SJCRH30 (cell line): ENCODE measurements at regions not wholly inside any gene's neighbourhood (a gene's known extent, or its start where the extent isn't known, plus 50 kb on each side); places are given as distances from the start of the nearest gene placed in this dataset.
"Not testable (repeated sequence)": the region's sequence is repeated elsewhere in the genome, so short reads cannot be mapped to it uniquely, and the experiment has no call there.

Source experiments
- DNase-seq, 2 experiments: peaks; one replicate each; pipeline ENCODE4 v3.0.0-alpha.2; 2015 to 2020
- H3K27ac ChIP-seq: fragments of 250-450 bp; sonication (Bioruptor Pico); 2 replicates; pipeline ENCODE4 v1.5.1; 2020; ENCODE audit warnings: mild to moderate bottlenecking, moderate library complexity
- H3K27me3 ChIP-seq: fragments of 250-450 bp; sonication (Bioruptor Pico); 2 replicates; pipeline ENCODE4 v1.5.1; 2020; ENCODE audit warnings: mild to moderate bottlenecking, moderate library complexity
- H3K36me3 ChIP-seq: fragments of 250-450 bp; sonication (Bioruptor Pico); 2 replicates; pipeline ENCODE4 v1.5.1; 2020; ENCODE audit warnings: mild to moderate bottlenecking, moderate library complexity
- H3K4me1 ChIP-seq: fragments of 250-450 bp; sonication (Bioruptor Pico); 2 replicates; pipeline ENCODE4 v1.5.1; 2020; ENCODE audit warnings: mild to moderate bottlenecking, moderate library complexity
- H3K4me3 ChIP-seq: fragments of 250-450 bp; sonication (Bioruptor Pico); 2 replicates; pipeline ENCODE4 v1.5.1; 2020; ENCODE audit warnings: mild to moderate bottlenecking, moderate library complexity
- H3K9me3 ChIP-seq: fragments of 250-450 bp; sonication (Bioruptor Pico); replicated peaks from 2 replicates; pipeline ENCODE4 v1.5.1; 2020; ENCODE audit warnings: mild to moderate bottlenecking, moderate library complexity

DNA sequence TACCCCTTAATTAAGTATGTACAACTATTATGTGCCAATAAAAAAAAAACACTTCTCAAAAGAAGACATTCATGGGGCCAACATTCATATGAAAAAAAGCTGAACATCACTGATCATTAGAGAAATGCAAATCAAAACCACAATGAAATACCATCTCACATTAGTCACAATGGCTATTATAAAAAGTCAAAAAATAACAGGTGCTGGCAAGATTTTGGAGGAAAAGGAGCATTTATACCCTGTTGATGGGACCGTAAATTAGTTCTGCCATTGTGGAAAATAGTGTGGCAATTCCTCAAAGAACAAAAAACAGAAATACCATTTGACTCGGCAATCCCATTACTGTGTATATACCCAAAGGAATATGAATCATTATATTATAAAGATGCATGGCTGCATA lies 229.9 kb downstream of the PAPSS1 start:
- Histone ChIP-seq H3K4me1 (peaks cover 6% of the 10 kb centered on the region), H3K27me3 (no peaks in the 10 kb centered on the region), H3K9me3 (peaks cover 3% of the 10 kb centered on the region; the same call in 1 of the 2 replicates), H3K36me3 (no peaks in the 10 kb centered on the region), H3K4me3 (no peak overlapping the region), H3K27ac (0 out of 2 replicates have a peak overlapping the region, but pooled peaks have one; percentile 11)
- peak in 1 of 2 experiments; percentile 37 for DNase-seq

DNA sequence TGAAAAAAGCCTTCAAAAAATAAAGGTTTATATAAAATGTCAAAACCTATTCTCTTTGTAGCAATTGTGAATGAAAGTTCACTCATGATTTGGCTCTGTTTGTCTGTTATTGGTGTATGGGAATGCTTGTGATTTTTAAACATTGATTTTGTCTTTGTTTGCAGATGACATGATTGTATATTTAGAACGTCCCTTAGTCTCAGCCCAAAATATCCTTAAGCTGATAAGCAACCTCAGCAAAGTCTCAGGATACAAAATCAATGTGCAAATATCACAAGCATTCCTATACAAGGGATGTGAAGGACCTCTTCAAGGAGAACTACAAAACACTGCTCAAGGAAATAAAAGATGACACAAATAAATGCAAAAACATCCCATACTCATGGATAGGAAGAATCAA lies 236.4 kb downstream of the PAPSS1 start:
- H3K36me3 ChIP-seq, H3K4me3 ChIP-seq, H3K27me3 ChIP-seq, H3K9me3 ChIP-seq, H3K4me1 ChIP-seq, DNase-seq, H3K27ac ChIP-seq: not testable (repeated sequence)

GRCh38 chr4:107482546-107482945 lies 237.5 kb downstream of the PAPSS1 start:
- no peaks in the 10 kb centered on the region for H3K4me1 ChIP-seq
- H3K27ac ChIP-seq: no peak overlapping the region
- H3K4me3 ChIP-seq: no peak overlapping the region
- no peak for DNase-seq
- H3K36me3 ChIP-seq: no peaks in the 10 kb centered on the region
- H3K27me3 ChIP-seq: no peaks in the 10 kb centered on the region
- no peaks in the 10 kb centered on the region; the same call in 1 of the 2 replicates for H3K9me3 ChIP-seq

DNA sequence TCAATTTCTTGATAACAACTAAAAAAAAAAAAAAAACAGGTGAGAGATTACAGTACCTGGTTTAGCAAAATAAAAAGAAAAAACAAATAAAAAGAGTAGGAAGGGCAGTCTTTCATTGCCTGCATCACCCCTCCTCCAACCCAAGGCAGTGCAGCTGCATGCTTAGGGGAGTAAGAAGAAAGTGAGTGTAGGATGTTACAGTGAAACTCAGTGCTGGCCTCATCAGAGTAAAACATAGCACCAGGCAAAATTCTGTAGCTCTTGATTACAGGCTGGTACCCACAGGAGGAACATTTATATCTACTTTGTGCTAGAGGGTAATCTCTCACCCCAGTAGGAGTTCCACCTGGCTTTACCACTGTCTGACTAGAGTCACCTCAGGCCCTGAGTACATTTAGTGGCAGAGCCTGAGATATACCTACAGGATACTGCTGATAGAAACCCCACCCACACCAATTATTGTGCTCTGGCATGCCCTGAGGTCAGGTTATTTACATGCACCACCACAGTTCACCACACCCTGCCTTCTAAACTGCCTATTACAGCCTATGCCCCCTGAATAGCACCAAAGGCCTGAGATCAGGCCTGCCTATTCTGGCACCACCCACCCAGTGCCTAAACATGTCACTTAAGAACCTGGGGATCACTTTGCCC lies 241.6 kb downstream of the PAPSS1 start:
- no peaks in the 10 kb centered on the region for H3K36me3 ChIP-seq
- no peak overlapping the region for H3K4me3 ChIP-seq
- H3K4me1 ChIP-seq: no peaks in the 10 kb centered on the region
- no peaks in the 10 kb centered on the region for H3K27me3 ChIP-seq
- H3K9me3 ChIP-seq: no peaks in the 10 kb centered on the region
- no peak for DNase-seq
- no peak overlapping the region for H3K27ac ChIP-seq

DNA sequence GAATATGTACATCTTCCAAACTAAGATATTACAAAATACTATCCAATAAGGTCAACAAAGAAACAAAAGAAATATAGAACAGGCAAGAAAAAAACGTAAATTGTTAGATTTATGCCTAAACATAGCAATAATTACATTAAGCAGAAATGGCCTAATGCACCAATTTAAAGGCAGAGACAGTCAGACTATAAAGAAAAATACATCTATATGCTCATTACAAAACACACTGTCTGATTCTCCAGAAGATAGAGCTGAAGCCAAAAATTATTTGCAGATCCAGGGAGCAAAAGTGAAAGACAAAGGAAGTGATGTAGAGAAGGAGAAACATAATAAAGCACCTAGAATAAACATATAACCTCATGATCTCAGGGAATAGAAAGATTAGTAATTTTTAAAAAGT lies 246.9 kb downstream of the PAPSS1 start:
- peaks cover 11% of the 10 kb centered on the region for H3K9me3 ChIP-seq
- H3K27me3 ChIP-seq: no peaks in the 10 kb centered on the region
- H3K4me3 ChIP-seq: no peak overlapping the region
- H3K4me1 ChIP-seq: peaks cover 10% of the 10 kb centered on the region
- no peak for DNase-seq
- no peaks in the 10 kb centered on the region for H3K36me3 ChIP-seq
- H3K27ac ChIP-seq: no peak overlapping the region

GRCh38 chr4:107472265-107472948 lies 247.6 kb downstream of the PAPSS1 start:
- Histone ChIP-seq H3K4me1 (peaks cover 15% of the 10 kb centered on the region), H3K4me3 (no peak overlapping the region), H3K36me3 (no peaks in the 10 kb centered on the region), H3K9me3 (peaks cover 11% of the 10 kb centered on the region), H3K27ac (no peak overlapping the region), H3K27me3 (no peaks in the 10 kb centered on the region)
- DNase-seq: no peak

DNA sequence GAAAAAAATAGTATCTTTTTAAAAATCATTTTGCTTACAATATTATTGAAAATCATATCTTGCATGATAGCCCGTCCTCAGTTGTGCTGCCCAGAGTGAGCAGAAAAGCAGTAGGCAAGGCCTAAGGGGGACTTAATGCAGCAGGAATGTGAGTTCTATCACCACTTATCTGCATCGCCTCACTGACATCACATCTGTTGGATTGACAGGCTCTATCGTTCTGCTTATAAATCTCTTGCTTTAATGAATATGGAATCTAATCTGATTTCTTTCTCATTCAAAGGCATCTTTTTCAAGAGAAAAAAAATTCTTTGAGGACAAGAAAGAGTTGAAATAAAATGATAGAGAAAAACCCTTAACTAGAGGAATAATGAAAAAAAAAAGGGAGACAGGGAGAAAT lies 249.9 kb downstream of the PAPSS1 start:
- H3K4me3 ChIP-seq: no peak overlapping the region
- H3K9me3 ChIP-seq: peaks cover 11% of the 10 kb centered on the region
- no peaks in the 10 kb centered on the region for H3K27me3 ChIP-seq
- H3K4me1 ChIP-seq: peaks cover 19% of the 10 kb centered on the region
- no peak overlapping the region for H3K27ac ChIP-seq
- H3K36me3 ChIP-seq: no peaks in the 10 kb centered on the region
- no peak for DNase-seq

GRCh38 chr4:107468812-107469211 lies 251.2 kb downstream of the PAPSS1 start:
- DNase-seq: peak in 1 of 2 experiments; percentile 28
- H3K4me1 ChIP-seq: peaks cover 19% of the 10 kb centered on the region
- no peaks in the 10 kb centered on the region for H3K27me3 ChIP-seq
- H3K9me3 ChIP-seq: peaks cover 11% of the 10 kb centered on the region
- no peaks in the 10 kb centered on the region for H3K36me3 ChIP-seq
- H3K4me3 ChIP-seq: no peak overlapping the region
- H3K27ac ChIP-seq: no peak overlapping the region

DNA sequence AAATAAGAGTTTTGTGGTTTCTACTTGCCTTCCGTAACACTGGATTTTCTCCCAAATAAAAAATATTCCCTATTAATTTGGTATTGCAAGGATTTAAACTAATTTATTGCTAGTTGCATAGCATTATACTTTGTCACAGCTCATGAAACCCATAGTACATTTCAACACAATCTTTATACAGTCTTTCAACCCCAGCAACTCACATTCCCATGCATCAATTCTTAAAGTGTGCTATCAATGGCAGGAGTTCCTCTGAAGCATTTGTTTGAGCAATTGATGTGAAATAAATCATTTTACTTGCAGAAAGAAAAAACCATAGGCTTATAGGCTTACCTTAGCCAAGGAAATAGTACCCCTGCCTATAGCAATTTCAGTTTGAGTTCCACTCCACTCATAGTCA lies 251.9 kb downstream of the PAPSS1 start:
- H3K27ac ChIP-seq: peak overlapping the region; percentile 27; the same call in 1 of the 2 replicates
- H3K4me3 ChIP-seq: no peak overlapping the region
- peaks cover 11% of the 10 kb centered on the region for H3K9me3 ChIP-seq
- H3K27me3 ChIP-seq: no peaks in the 10 kb centered on the region
- peaks cover 19% of the 10 kb centered on the region for H3K4me1 ChIP-seq
- no peaks in the 10 kb centered on the region for H3K36me3 ChIP-seq
- DNase-seq: no peak

DNA sequence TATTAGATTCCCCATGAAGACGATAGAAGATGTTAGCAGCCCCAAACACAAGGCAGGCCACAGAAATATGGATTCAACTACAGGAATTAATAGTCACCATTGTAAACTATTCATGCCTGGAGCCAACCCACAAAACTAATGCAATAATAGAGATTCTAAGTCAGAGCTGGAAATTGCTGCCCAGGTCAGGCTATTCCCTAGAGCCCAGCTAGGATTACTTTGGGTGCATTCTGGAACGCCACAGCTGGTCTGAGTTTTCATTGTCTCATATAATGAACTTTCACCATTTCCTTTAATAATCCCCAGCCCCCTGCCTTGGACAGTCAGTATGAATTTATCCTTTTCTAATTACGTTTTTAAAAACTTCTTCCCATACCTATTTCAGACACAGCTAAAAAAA lies 252.6 kb downstream of the PAPSS1 start:
- H3K4me3 ChIP-seq: no peak overlapping the region
- H3K27me3 ChIP-seq: no peaks in the 10 kb centered on the region
- peak overlapping the region; percentile 27 for H3K27ac ChIP-seq
- H3K36me3 ChIP-seq: no peaks in the 10 kb centered on the region
- DNase-seq: peak; percentile 57 to 76
- H3K9me3 ChIP-seq: peaks cover 11% of the 10 kb centered on the region
- H3K4me1 ChIP-seq: peaks cover 19% of the 10 kb centered on the region

DNA sequence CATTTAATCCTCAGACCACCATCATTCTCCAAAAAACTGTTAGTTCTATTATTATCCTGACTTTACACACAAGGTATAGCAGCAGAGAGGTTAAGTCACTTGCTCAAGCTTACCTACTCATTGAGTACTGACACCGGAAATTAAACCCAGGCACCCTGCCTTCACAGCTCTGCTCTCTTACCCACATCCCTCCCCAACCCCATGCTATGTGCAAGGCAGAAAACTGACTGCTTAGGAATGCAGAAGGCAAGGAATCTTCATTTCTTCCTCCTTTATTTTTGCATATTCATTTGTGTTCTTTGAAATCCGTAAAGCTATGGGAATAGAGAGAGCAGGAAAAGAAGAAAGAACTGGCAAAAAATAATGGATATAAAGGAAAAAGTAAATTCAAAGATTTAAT lies 261.8 kb downstream of the PAPSS1 start:
- no peaks in the 10 kb centered on the region for H3K36me3 ChIP-seq

DNA sequence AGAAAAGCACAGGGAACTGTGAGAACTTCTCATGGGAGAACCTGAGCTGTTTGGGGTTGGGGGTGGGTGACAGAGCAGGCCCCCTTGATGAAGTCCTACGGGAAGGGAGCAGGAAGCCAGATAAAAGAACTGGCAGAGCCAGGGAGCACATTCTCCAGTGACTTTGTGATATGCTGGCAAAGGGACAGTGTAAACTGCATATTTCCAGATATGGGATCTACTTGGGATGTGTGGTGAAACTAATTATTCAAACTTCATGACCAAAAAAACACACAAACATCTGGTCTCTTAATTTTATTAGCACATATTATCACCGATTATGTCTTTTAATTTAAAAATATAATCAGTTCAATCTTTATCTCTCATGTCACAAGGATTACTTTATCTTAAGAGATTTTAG lies 266.0 kb downstream of the PAPSS1 start:
- DNase-seq: peak in 1 of 2 experiments; percentile 33
- Histone ChIP-seq H3K4me1 (peaks cover 16% of the 10 kb centered on the region), H3K4me3 (no peak overlapping the region), H3K27ac (peak overlapping the region; percentile 11), H3K36me3 (no peaks in the 10 kb centered on the region), H3K9me3 (no peaks in the 10 kb centered on the region), H3K27me3 (no peaks in the 10 kb centered on the region)

More for the DNA sequence above, 261.8 kb downstream of the PAPSS1 start:
- Histone ChIP-seq H3K9me3 (no peaks in the 10 kb centered on the region; the same call in 1 of the 2 replicates), H3K27me3 (no peaks in the 10 kb centered on the region), H3K4me3 (no peak overlapping the region), H3K27ac (no peak overlapping the region), H3K4me1 (peaks cover 13% of the 10 kb centered on the region)
- DNase-seq: no peak

DNA sequence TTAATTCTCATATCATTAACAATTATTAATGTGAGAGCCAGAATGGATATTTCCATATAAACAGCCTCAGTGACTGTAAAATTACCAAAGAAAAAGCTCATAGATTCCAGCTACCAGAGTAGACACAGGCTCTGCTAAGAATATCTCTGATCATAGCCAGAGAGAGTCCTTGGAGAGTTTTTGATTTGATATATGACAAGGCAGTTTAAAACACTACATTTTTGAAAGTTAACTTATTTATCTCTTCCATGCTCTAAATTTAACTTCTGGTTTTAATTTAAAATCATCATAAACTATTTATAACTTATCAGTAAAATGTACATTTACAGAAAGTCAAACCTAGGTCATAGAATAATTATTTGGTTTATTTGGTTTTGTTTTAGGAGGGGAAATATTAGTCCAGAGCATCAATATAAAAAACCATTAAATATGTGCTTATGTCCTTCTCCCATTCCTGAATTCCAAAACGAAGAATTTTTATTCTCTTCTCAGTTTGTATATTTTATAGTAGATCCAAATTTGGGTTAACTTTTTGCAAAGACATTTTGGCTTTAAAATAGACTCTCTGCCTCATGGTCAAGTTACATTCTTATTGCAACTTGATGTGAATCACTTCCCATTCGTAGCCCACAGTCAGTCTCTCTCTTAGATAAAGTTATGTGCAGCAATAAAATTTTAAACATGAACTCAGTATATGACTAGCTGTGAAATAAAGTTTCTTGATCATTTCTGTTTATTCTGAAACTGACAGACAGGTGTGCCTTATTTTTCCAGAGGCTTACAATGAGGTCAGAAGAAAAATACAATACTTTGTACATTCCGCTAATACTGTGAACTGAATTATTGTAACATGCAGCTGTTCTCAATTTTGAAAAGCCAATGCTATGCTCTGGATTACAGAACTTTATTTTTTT lies 267.1 kb downstream of the PAPSS1 start:
- Histone ChIP-seq H3K36me3 (no peaks in the 10 kb centered on the region), H3K27me3 (no peaks in the 10 kb centered on the region), H3K9me3 (no peaks in the 10 kb centered on the region), H3K4me3 (no peak overlapping the region), H3K4me1 (peaks cover 16% of the 10 kb centered on the region), H3K27ac (peak overlapping the region; percentile 11)
- peak in 1 of 2 experiments; percentile 31 for DNase-seq

GRCh38 chr4:107449611-107450369 lies 270.2 kb downstream of the PAPSS1 start:
- no peak overlapping the region for H3K4me3 ChIP-seq
- DNase-seq: no peak
- no peaks in the 10 kb centered on the region for H3K27me3 ChIP-seq
- no peaks in the 10 kb centered on the region for H3K36me3 ChIP-seq
- H3K4me1 ChIP-seq: peaks cover 16% of the 10 kb centered on the region
- 0 out of 2 replicates have a peak, but pooled peaks cover 4% of the 10 kb centered on the region for H3K9me3 ChIP-seq
- no peak overlapping the region for H3K27ac ChIP-seq
